ENCODE measurements at regions not wholly inside any gene's neighbourhood (a gene's known extent, or its start where the extent isn't known, plus 50 kb on each side); places are given as distances from the start of the nearest gene placed in this dataset.
A peak's percentile ranks its signal among the peaks of the same experiment; 100 is the strongest.

- DNase-seq, result no peak
Observed at GRCh38 chr5:6872441-6873160, 159.4 kb downstream of the TENT4A start.

- no peak for DNase-seq
Observed at GRCh38 chr5:6873359-6873758, 160.1 kb downstream of the TENT4A start.

- DNase-seq, result no peak
Observed at GRCh38 chr5:6875376-6875775, 162.1 kb downstream of the TENT4A start.

GRCh38 chr5:6877986-6878828, 165.0 kb downstream of the TENT4A start:
- DNase-seq, result no peak

GRCh38 chr5:6885581-6885980, 172.3 kb downstream of the TENT4A start:
- DNase-seq, result no peak

GRCh38 chr5:6886866-6887265, 173.6 kb downstream of the TENT4A start:
- DNase-seq, result no peak

- no peak for DNase-seq
Observed at GRCh38 chr5:6889030-6889429, 175.8 kb downstream of the TENT4A start.

GRCh38 chr5:6899221-6899620, 186.0 kb downstream of the TENT4A start:
- DNase-seq, result no peak

- no peak for DNase-seq
Observed at GRCh38 chr5:6900247-6901227, 187.3 kb downstream of the TENT4A start.

GRCh38 chr5:6902094-6902493, 188.9 kb downstream of the TENT4A start:
- DNase-seq, result no peak

GRCh38 chr5:6902597-6902996, 189.4 kb downstream of the TENT4A start:
- peak; percentile 13 to 24 for DNase-seq

- no peak for DNase-seq
Observed at GRCh38 chr5:6903934-6904333, 190.7 kb downstream of the TENT4A start.

GRCh38 chr5:6904860-6905259, 191.6 kb downstream of the TENT4A start:
- DNase-seq, result no peak

- no peak for DNase-seq
Observed at GRCh38 chr5:6905423-6905822, 192.2 kb downstream of the TENT4A start.

- DNase-seq, result no peak
Observed at GRCh38 chr5:6905883-6906282, 192.7 kb downstream of the TENT4A start.

GRCh38 chr5:6907320-6907918, 194.2 kb downstream of the TENT4A start:
- no peak for DNase-seq

- no peak for DNase-seq
Observed at GRCh38 chr5:6909901-6910300, 196.7 kb downstream of the TENT4A start.

- DNase-seq, result no peak
Observed at GRCh38 chr5:6910950-6911349, 197.7 kb downstream of the TENT4A start.

- no peak for DNase-seq
Observed at GRCh38 chr5:6914347-6914746, 201.1 kb downstream of the TENT4A start.

- DNase-seq, result no peak
Observed at GRCh38 chr5:6915574-6915973, 202.3 kb downstream of the TENT4A start.

- DNase-seq, result no peak
Observed at GRCh38 chr5:6918255-6918654, 205.0 kb downstream of the TENT4A start.

GRCh38 chr5:6920628-6921256, 207.5 kb downstream of the TENT4A start:
- DNase-seq, result peak in 1 of 2 donors; percentile 8

Data from hippocampal formation (tissue), 2 donors.